DMS53 treated with DMSO at 0.1 percent for 48 hours (cell line): ENCODE measurements at regions not wholly inside any gene's neighbourhood (a gene's known extent, or its start where the extent isn't known, plus 50 kb on each side); places are given as distances from the start of the nearest gene placed in this dataset.
A peak's percentile ranks its signal among the peaks of the same experiment; 100 is the strongest.

Experiments used
- DNase-seq: peaks from one replicate; lab custom pipeline; 2025; ENCODE audit not compliant: unreplicated experiment; lab: John Stamatoyannopoulos, UW

- no peak for DNase-seq
Observed at GRCh38 chr3:116767726-116768125, 58.1 kb downstream of the TUSC7 start.

GRCh38 chr3:116770815-116771450, 61.4 kb downstream of the TUSC7 start:
- DNase-seq = peak; percentile 56

- DNase-seq = no peak
Observed at GRCh38 chr3:116776880-116777785, 67.6 kb downstream of the TUSC7 start.

GRCh38 chr3:116785226-116785625, 75.6 kb downstream of the TUSC7 start:
- DNase-seq = no peak

- DNase-seq = no peak
Observed at GRCh38 chr3:116802651-116803050, 93.1 kb downstream of the TUSC7 start.

GRCh38 chr3:116806351-116806750, 96.8 kb downstream of the TUSC7 start:
- DNase-seq = no peak

GRCh38 chr3:116808725-116809124, 99.1 kb downstream of the TUSC7 start:
- DNase-seq = no peak

- DNase-seq = no peak
Observed at GRCh38 chr3:116809208-116809607, 99.6 kb downstream of the TUSC7 start.

- no peak for DNase-seq
Observed at GRCh38 chr3:116811754-116812153, 102.2 kb downstream of the TUSC7 start.

GRCh38 chr3:116812949-116813348, 103.4 kb downstream of the TUSC7 start:
- DNase-seq = no peak

- DNase-seq = no peak
Observed at GRCh38 chr3:116815321-116815720, 105.7 kb downstream of the TUSC7 start.

GRCh38 chr3:116815831-116816588, 106.4 kb downstream of the TUSC7 start:
- no peak for DNase-seq

GRCh38 chr3:116821371-116821770, 111.8 kb downstream of the TUSC7 start:
- no peak for DNase-seq

- no peak for DNase-seq
Observed at GRCh38 chr3:116824208-116824607, 114.6 kb downstream of the TUSC7 start.

- no peak for DNase-seq
Observed at GRCh38 chr3:116833202-116833601, 123.6 kb downstream of the TUSC7 start.

GRCh38 chr3:116834816-116835215, 125.2 kb downstream of the TUSC7 start:
- DNase-seq = no peak

GRCh38 chr3:116835658-116836057, 126.1 kb downstream of the TUSC7 start:
- no peak for DNase-seq

GRCh38 chr3:116836286-116836685, 126.7 kb downstream of the TUSC7 start:
- DNase-seq = no peak

GRCh38 chr3:116837483-116837882, 127.9 kb downstream of the TUSC7 start:
- DNase-seq = no peak

GRCh38 chr3:116841003-116841735, 131.6 kb downstream of the TUSC7 start:
- DNase-seq = no peak
